HG03025 (cell line): ENCODE measurements at regions not wholly inside any gene's neighbourhood (a gene's known extent, or its start where the extent isn't known, plus 50 kb on each side); places are given as distances from the start of the nearest gene placed in this dataset.

Source experiments
- ATAC-seq: cut with Tn5 transposase; IDR thresholded peaks from one replicate; pipeline ENCODE4 v1.9.1; 2021; ENCODE audit warnings: mild to moderate bottlenecking, moderate library complexity; ENCODE audit not compliant: unreplicated experiment, low FRiP score

DNA sequence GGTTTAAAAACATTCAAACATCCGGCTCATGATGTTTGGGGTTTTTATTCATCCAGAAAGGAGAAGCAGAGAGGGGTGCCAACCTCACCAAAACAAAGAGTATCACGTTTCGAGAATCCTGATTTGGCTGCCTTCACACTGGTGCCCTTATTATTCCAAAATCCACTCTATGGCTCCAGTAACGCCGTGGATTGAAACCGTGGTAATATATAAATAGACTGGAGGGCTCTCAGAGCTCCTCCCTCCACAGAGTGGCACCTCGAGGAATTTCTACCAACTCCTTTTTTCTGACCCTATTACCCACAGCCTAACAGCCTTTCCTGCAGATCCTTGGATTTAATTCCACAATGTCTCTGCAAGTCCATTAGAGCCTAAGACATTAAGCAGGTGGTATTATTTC, 353.6 kb downstream of the CRPPA start:
- no peak for ATAC-seq

GRCh38 chr7:16066805-16067459, 354.4 kb downstream of the CRPPA start:
- no peak for ATAC-seq

DNA sequence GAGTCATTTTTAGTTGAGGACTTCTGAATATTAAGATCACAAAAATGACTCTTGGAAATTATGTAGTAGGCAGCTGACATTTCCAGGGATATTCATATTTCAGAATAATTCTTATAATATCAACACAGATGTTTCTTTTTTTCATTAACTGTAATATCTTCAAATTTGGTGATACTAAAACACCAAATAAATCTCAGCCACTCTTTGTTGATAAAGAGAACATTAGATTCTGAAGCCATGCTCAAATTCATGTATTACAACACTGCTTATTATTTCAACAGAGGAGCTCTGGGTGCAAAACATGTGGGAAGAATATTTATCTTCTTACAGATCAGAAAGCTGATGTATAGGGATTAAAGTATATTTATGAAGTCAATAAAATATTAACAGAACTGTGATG, 355.4 kb downstream of the CRPPA start:
- ATAC-seq: no peak

DNA sequence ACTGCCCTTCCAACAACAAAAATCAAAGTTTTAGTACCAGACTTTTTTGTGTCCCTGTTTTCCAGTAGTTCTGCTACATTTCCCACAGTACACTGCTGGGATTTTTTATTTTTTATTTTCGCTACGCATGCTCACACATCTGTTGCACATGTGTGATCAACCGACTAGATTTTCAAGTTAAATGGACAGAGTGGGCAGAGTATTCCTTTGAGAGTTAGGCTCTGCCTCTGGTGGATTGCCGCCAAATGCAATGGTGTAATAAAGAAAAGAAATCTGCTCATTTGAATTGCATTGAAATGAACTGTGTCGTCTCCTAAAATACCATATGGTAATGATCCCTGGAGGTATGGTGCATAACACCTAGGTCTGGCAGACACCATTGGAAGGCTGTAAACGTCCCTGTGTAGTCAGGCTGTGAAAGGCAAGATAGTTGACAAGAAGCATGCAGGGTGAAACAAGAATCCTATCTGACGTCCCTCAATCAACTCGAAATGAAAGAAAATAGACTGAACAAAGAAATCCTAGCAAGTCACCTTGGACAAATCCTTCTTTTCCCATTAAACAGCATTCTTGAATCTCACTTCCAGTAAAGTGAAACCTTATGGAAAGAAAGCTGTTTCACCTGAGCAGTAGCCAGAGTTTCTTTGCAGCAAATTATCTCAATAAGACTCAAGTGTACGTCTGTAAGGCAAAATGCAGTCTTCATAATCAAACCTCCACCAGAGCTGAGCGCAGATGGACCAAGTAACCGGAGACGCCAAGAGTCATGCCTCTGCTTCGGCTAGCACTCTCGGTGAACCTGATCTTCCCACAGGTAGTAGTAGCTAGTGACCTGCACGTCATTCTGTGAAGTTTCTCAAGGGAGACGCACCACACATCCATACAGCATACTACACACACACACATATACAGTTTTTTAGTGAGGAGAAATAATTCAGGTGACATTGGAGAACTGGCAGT, 357.3 kb downstream of the CRPPA start:
- ATAC-seq: no peak

GRCh38 chr7:16063221-16063620, 358.1 kb downstream of the CRPPA start:
- ATAC-seq: no peak

DNA sequence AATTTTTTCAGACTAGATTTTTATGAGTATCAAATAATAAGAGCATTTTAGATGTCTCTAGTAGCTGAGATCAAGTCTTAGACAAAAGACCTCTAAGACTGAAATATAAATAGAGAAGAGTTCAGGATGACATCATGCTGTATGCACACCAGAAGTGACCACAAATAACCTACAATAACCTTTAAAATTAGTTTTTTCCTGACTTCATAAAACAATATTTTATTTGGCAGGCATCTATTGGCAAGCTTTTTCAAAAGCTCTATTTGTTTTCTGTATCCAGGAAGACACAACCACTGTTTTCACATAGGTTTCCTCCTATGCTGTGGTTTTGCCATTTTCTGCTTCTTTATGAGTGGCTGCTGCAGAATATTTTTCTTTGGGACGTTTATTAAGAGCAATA, 359.1 kb downstream of the CRPPA start:
- ATAC-seq: no peak

DNA sequence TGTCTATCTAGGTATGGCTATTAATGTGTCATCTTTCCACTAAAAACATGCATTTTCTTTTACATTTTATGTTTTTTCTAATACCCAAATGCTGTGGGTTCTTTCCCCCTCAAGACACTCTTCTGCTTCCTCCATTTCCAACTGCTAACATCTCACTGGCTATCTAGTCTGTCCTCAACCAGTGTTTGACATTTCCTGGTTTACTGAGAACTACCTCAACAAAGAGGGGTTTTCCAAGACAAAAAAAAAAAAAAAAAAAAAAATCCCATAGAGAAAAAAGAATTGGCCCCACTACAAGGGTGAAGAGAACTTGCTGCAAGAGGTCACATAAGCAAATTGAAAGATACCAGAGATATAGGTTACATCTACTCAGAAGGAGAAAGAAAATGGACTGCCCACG, 359.7 kb downstream of the CRPPA start:
- no peak for ATAC-seq

GRCh38 chr7:16061011-16061410, 360.3 kb downstream of the CRPPA start:
- ATAC-seq: no peak

DNA sequence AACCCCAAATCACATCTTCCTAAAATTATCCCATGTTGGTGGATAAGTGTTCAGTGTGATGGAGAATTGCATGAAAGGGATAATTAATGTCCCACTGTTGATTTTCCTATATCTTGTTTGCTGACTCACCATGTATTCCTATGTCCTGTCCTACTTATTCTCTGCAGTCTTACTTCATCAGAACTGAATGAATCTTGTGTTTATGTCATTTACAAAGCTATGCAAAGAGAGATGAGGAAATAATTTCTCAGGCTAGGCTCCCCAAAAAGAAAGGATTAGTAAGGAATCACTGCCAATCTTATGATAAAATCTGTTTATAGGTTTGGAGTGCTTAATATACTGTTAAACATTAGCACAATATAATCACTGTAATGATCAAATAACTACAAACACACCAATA, 360.8 kb downstream of the CRPPA start:
- no peak for ATAC-seq

GRCh38 chr7:16055263-16055976, 365.9 kb downstream of the CRPPA start:
- peak; percentile 74 for ATAC-seq

DNA sequence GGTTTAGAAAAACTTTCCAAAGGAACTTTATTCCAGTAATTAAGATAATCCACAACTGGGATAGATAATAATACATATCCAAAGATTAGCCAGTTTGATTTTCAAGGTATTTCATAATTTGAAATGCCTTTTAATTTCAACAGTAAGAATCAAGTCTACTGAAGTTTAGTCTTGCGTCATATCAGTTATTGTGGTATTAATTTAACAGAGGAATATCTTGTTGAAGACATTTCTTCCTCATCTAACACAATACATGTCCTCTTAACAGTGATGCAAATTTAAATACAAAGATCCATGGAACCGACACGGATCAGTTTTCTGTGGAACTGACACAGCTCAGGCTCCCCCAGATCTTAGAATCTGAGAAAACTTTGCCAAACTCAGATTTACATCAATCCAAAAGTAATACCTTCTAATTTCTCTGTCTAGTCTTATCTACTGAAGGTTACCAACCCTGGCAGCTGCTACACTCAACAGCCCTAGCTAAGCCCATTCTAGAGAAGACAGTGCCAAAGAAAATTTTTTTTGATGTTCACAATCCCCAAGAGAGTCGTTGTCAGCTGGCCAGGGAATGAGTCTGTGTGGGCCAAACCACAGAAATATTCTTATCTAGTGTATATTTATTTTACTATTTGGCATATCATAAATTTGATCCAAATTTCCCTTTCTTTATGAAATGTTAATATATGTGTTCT, 365.2 kb upstream of the MEOX2 start:
- ATAC-seq: no peak

GRCh38 chr7:16046041-16046440, 359.6 kb upstream of the MEOX2 start:
- no peak for ATAC-seq

DNA sequence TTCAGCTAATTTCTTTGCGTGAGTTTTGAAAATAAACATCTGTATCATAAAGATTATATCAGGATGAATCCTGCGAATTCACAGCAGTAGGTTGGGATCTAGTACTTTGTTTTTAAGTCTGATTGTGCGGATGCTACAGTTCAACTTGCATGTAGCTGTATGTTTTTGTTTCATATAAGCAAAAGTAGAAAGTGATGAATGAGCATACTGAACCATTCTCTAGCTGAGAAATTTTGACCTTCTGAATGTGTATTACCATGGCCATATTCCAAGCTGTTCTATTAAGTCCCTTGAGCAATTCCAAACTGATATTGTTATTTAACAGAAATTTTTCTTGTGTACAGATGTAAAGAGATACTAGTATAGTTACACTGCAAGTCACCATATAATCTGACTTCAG, 358.8 kb upstream of the MEOX2 start:
- ATAC-seq: no peak

- no peak for ATAC-seq
These were observed 358.2 kb upstream of the MEOX2 start for GRCh38 chr7:16044645-16045044.

DNA sequence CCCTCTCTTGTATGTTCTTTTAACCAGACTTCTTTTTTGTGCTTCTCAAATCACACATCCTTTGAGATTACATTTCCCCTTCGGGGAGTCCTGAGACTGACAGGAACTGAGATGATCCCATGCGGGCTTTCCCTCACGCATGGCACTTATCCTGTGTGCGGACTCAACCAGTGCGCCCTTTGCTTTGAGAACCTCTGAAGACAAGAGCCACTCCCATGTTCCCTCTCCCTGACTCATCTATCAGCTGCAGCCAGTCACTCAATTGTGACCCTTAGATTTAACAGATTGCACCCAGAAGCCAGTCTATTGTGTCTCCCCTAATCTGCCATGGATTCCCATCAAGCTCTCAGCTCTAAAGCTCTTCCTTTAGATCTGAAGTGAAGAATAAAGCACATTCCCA, 353.9 kb upstream of the MEOX2 start:
- ATAC-seq: no peak

DNA sequence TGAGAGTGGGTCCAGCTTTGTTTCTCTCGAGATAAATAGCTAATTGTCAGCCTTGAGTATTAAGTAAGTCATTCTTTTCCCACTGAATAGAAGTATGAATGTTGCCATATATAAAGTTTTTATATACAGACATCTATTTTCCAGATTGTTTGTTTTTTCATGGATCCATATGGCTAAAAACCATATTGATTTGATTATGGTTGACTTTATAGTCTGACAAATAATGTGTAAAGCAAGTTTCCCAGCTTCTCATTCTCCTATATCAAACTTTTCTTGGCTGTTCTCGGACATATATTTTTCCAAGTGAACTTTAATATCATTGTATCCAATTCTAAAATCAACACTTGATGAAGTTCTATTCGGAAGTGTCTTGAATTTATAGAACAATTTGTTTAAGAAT, 352.4 kb upstream of the MEOX2 start:
- no peak for ATAC-seq

GRCh38 chr7:16035392-16035791, 348.9 kb upstream of the MEOX2 start:
- no peak for ATAC-seq

DNA sequence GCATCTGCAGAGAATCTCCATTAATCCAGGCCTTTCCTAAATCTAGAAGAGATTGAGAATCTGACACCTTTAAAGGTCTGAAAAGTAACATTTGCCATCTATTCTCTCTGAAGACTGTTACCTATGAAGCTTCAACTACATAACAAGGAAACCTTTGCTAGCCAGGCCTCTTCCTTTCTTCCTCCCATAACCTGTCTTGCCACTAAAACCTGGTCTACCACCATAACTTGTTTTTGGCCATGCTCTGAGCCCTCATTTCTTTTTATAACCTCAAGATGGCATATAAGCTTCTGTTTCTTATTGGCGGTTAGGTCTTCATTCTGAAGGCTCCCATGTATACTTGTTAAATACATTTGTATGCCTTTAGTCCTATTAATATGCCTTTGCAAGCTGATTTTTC, 348.4 kb upstream of the MEOX2 start:
- ATAC-seq: no peak

DNA sequence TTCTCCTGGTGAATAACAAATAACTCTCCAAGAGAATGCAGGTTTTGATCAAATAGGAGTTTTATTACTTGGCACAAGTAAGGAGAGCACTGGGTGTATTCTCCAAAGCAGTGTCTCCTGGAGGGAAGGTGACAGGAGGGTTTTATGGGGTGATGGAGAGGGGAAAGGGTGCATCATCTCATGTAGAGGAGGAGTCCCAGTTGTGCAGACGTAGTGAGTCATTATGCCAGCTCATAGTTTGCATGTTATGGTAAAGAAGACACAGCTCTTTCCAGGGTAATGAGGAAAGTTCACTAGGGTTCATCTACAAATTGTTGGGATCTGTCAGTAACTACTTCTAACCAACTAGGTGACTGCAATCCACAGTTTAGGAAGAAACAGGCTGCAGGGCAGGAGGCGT, 347.9 kb upstream of the MEOX2 start:
- ATAC-seq: no peak

DNA sequence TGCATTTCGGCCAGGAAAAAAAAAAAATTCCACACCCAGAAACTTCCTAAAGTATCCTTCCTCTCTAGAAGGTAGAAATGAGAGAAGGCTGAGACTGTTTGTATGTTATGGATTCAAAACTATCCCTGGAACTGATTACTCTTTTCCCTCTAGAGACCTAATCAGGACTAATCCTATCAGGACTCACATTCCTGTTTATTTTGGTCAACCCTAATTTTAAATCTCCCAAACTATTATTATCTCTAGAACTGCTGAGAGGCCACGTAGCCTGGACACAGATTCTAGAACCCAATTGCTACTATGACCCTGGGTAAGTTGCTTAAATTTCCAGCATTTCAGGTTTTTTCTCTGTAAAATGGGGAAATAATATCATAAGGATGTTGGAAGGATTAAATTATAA, 346.8 kb upstream of the MEOX2 start:
- no peak for ATAC-seq

DNA sequence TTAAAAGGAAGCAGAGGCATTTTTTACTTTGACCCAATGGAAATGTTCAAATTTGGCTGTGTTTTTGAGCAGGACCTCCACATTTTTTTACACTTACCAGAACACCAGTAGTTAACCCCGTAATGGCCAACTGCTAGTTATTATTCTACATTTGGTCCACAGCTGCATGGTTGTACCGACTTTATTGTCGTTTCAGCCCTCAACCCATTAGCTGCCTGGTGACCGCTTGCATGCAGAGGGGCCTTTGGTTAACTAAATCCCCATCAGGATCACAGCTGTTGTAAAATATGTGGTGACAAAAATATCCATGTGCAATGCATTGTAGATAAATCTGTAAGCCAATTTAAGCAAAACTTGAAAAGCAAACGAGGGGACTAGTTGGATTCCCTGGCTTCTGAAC, 342.2 kb upstream of the MEOX2 start:
- ATAC-seq: no peak
